ENCODE measurements at regions not wholly inside any gene's neighbourhood (a gene's known extent, or its start where the extent isn't known, plus 50 kb on each side); places are given as distances from the start of the nearest gene placed in this dataset.

DNA sequence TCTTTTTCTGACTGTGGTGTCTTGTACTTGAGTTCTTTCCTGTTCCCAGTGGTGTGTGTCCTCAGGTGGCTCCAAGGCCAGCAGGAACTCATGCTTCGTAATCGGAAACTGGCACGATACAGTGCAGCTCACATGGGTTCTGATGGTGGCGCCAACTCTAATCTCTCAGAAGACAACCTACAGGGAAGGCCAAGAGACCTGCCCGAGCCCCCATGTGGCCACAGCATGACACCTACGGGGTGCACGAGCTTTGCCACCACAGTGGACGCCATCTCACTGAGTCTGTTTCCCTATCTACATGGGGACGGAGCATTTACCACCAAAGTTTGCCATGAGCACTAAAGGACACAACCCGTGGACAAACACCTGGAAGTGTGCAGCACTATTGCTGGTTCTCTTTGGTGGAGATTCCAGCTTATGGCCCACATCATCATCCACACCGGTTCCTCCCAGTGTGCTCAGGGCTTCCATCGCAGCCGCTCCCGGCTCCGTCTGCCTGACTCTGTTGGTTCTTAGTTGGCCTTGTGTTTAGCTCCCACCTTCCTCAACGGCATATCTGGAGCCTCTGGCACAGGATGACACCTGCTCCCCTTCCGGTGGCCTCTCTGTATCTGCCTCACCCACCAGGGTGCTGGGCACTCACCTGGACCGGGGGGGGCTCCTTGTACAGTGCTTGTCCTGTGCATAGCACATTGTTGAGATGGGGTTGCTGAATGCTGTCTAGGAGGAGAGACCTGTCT is 586.6 kb upstream of the MKI67 start:
- H3F3A ChIP-seq (ENCODE audit: insufficient read depth, low read length, poor library complexity, severe bottlenecking): no peaks in the 10 kb centered on the region
- H3K4me2 ChIP-seq (ENCODE audit: low read length): no peak overlapping the region
- H4K20me1 ChIP-seq (ENCODE audit: insufficient read depth): no peaks in the 10 kb centered on the region
- TF ChIP-seq POLR2AphosphoS5 (IDR thresholded peaks at IDR 0.05) (no peak), EP300 (conservative IDR thresholded peaks at IDR 0.05; ENCODE audit: poor library complexity, severe bottlenecking) (no peak), EZH2 (IDR thresholded peaks at IDR 0.05; ENCODE audit: borderline replicate concordance, insufficient read depth, low read length, poor library complexity, severe bottlenecking) (no peak), SMC3 (conservative IDR thresholded peaks at IDR 0.05; ENCODE audit: poor library complexity) (no peak), MXI1 (conservative IDR thresholded peaks at IDR 0.05; ENCODE audit: poor library complexity, severe bottlenecking) (no peak), TAF1 (IDR thresholded peaks at IDR 0.05; ENCODE audit: low read depth) (no peak), RAD21 (conservative IDR thresholded peaks at IDR 0.05) (no peak)
- TF ChIP-seq, protein P1, sequence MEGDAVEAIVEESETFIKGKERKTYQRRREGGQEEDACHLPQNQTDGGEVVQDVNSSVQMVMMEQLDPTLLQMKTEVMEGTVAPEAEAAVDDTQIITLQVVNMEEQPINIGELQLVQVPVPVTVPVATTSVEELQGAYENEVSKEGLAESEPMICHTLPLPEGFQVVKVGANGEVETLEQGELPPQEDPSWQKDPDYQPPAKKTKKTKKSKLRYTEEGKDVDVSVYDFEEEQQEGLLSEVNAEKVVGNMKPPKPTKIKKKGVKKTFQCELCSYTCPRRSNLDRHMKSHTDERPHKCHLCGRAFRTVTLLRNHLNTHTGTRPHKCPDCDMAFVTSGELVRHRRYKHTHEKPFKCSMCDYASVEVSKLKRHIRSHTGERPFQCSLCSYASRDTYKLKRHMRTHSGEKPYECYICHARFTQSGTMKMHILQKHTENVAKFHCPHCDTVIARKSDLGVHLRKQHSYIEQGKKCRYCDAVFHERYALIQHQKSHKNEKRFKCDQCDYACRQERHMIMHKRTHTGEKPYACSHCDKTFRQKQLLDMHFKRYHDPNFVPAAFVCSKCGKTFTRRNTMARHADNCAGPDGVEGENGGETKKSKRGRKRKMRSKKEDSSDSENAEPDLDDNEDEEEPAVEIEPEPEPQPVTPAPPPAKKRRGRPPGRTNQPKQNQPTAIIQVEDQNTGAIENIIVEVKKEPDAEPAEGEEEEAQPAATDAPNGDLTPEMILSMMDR (IDR thresholded peaks at IDR 0.05; ENCODE audit: poor library complexity, severe bottlenecking): no peak
- TF ChIP-seq, protein P2, sequence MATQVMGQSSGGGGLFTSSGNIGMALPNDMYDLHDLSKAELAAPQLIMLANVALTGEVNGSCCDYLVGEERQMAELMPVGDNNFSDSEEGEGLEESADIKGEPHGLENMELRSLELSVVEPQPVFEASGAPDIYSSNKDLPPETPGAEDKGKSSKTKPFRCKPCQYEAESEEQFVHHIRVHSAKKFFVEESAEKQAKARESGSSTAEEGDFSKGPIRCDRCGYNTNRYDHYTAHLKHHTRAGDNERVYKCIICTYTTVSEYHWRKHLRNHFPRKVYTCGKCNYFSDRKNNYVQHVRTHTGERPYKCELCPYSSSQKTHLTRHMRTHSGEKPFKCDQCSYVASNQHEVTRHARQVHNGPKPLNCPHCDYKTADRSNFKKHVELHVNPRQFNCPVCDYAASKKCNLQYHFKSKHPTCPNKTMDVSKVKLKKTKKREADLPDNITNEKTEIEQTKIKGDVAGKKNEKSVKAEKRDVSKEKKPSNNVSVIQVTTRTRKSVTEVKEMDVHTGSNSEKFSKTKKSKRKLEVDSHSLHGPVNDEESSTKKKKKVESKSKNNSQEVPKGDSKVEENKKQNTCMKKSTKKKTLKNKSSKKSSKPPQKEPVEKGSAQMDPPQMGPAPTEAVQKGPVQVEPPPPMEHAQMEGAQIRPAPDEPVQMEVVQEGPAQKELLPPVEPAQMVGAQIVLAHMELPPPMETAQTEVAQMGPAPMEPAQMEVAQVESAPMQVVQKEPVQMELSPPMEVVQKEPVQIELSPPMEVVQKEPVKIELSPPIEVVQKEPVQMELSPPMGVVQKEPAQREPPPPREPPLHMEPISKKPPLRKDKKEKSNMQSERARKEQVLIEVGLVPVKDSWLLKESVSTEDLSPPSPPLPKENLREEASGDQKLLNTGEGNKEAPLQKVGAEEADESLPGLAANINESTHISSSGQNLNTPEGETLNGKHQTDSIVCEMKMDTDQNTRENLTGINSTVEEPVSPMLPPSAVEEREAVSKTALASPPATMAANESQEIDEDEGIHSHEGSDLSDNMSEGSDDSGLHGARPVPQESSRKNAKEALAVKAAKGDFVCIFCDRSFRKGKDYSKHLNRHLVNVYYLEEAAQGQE (IDR thresholded peaks at IDR 0.05; ENCODE audit: borderline replicate concordance): no peak
- H3K27ac ChIP-seq (ENCODE audit: low read length): no peak overlapping the region
- no peaks in the 10 kb centered on the region for H3K9me2 ChIP-seq (ENCODE audit: insufficient read depth, low read length)
- H3K9me3 ChIP-seq (ENCODE audit: low read length): no peaks in the 10 kb centered on the region
- H3K4me3 ChIP-seq (ENCODE audit: low read length): no peak overlapping the region
- no peaks in the 10 kb centered on the region for H3K36me3 ChIP-seq (ENCODE audit: insufficient read depth, low read length)
- no peak overlapping the region for H3K9ac ChIP-seq (ENCODE audit: low read length)
- no peaks in the 10 kb centered on the region for H3K79me2 ChIP-seq (replicated peaks; ENCODE audit: insufficient read depth, low read length)
- H3K27me3 ChIP-seq (ENCODE audit: insufficient read depth, low read depth, low read length): no peaks in the 10 kb centered on the region
- H2AFZ ChIP-seq (ENCODE audit: low read depth, low read length): no peak overlapping the region

DNA sequence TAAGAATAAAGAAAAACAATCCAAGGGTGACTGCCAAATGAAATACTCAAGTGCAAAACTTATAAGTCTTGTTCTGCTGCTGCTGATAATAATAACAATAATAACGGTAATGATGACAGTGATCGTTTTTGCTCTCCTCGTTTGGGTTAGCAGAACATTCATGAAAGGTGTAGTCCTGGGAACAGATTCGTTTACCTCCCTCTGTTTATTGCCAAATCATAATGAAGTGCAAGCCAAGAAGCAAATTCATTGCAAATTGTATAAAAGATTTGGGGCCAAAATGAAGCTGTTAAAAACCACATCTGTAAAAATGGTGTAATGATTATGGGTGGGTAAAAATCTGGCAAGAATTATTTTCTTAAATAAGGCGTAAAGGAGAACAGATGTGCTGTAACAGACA is 587.2 kb upstream of the MKI67 start:
- Histone ChIP-seq H3K4me3 (ENCODE audit: low read length) (no peak overlapping the region), H3K79me2 (replicated peaks; ENCODE audit: insufficient read depth, low read length) (no peaks in the 10 kb centered on the region), H2AFZ (ENCODE audit: low read depth, low read length) (no peak overlapping the region), H3K4me2 (ENCODE audit: low read length) (no peak overlapping the region), H3K9me2 (ENCODE audit: insufficient read depth, low read length) (no peaks in the 10 kb centered on the region), H3K36me3 (ENCODE audit: insufficient read depth, low read length) (no peaks in the 10 kb centered on the region), H3K27ac (ENCODE audit: low read length) (no peak overlapping the region), H3F3A (ENCODE audit: insufficient read depth, low read length, poor library complexity, severe bottlenecking) (no peaks in the 10 kb centered on the region), H4K20me1 (ENCODE audit: insufficient read depth) (no peaks in the 10 kb centered on the region), H3K9me3 (ENCODE audit: low read length) (no peaks in the 10 kb centered on the region), H3K9ac (ENCODE audit: low read length) (no peak overlapping the region), H3K27me3 (ENCODE audit: insufficient read depth, low read depth, low read length) (no peaks in the 10 kb centered on the region)
- TF ChIP-seq TAF1 (IDR thresholded peaks at IDR 0.05; ENCODE audit: low read depth): no peak
- TF ChIP-seq RAD21 (conservative IDR thresholded peaks at IDR 0.05): no peak
- no peak for TF ChIP-seq EP300 (conservative IDR thresholded peaks at IDR 0.05; ENCODE audit: poor library complexity, severe bottlenecking)
- no peak for TF ChIP-seq SMC3 (conservative IDR thresholded peaks at IDR 0.05; ENCODE audit: poor library complexity)
- TF ChIP-seq EZH2 (IDR thresholded peaks at IDR 0.05; ENCODE audit: borderline replicate concordance, insufficient read depth, low read length, poor library complexity, severe bottlenecking): no peak
- no peak for TF ChIP-seq POLR2AphosphoS5 (IDR thresholded peaks at IDR 0.05)
- TF ChIP-seq MXI1 (conservative IDR thresholded peaks at IDR 0.05; ENCODE audit: poor library complexity, severe bottlenecking): no peak
- TF ChIP-seq, protein P2 (IDR thresholded peaks at IDR 0.05; ENCODE audit: borderline replicate concordance): no peak
- TF ChIP-seq, protein P1 (IDR thresholded peaks at IDR 0.05; ENCODE audit: poor library complexity, severe bottlenecking): no peak
